Right lobe of liver (tissue), 6 donors: ENCODE measurements at regions not wholly inside any gene's neighbourhood (a gene's known extent, or its start where the extent isn't known, plus 50 kb on each side); places are given as distances from the start of the nearest gene placed in this dataset.

Source experiments
- ATAC-seq, 4 donors: fragments of 200-7000 bp; cut with Tn5 transposase; one replicate each; pipeline ENCODE4 v1.9.1; 2020; ENCODE audit warnings: mild to moderate bottlenecking in 4 of 4, moderate library complexity in 4 of 4
- DNase-seq, 3 donors: peaks; one replicate each; pipeline ENCODE4 v3.0.0-alpha.2; 2020
- H3K27ac ChIP-seq, 3 donors: fragments of 200-600 bp; one replicate each; pipeline ENCODE4 v1.8.0; 2022
- H3K27me3 ChIP-seq, 2 donors: fragments of 200-600 bp; one replicate each; pipeline ENCODE4 v1.8.0; 2022
- H3K36me3 ChIP-seq, 4 donors: fragments of 200-600 bp; sonication (generic) in 1 of 4; one replicate each; pipeline versions ENCODE4 v1.5.1 to v1.8.0; 2017 to 2022; ENCODE audit warnings: control low read depth in 1 of 4
- H3K4me1 ChIP-seq, 4 donors: fragments of 200-600 bp; sonication (generic) in 1 of 4; one replicate each; pipeline versions ENCODE4 v1.5.1 to v1.8.0; 2017 to 2022; ENCODE audit warnings: control low read depth in 1 of 4
- H3K4me3 ChIP-seq, 3 donors: fragments of 200-600 bp; one replicate each; pipeline ENCODE4 v1.8.0; 2022
- H3K9me3 ChIP-seq, 4 donors: fragments of 200-600 bp; sonication (generic) in 1 of 4; one replicate each; pipeline versions ENCODE4 v1.5.1 to v1.8.0; 2017 to 2022; ENCODE audit warnings: control low read depth in 1 of 4
- POLR2A ChIP-seq: fragments of 450-650 bp; IDR thresholded peaks from one replicate; pipeline ENCODE4 v1.6.1; 2017; ENCODE audit warnings: antibody characterized with exemption, mild to moderate bottlenecking
- WGBS: methylation state at CpG from one replicate; pipeline ENCODE4 v1.1.6; 2018; ENCODE audit warnings: low coverage, low lambda C conversion rate; ENCODE audit not compliant: insufficient coverage; ENCODE audit errors: missing lambda C conversion rate; 5-methylcytosine and 5-hydroxymethylcytosine counted together
- intact Hi-C, 2 donors: fragments of 100-400 bp; cut with DNase I; formaldehyde crosslinking; loops; one replicate each; pipeline versions ENCODE4 v1.11.2 to v1.14.1; 2022
- TF ChIP-seq, protein P1 (sequence below), 4 donors: fragments of 200-600 bp in 3 of 4; fragments of 450-650 bp in 1 of 4; IDR thresholded peaks; one replicate each; pipeline versions ENCODE4 v1.5.1 to v1.8.0; 2016 to 2022; ENCODE audit warnings: antibody characterized with exemption in 4 of 4, mild to moderate bottlenecking in 2 of 4
- donor health status: DM: no; HTN: yes; CAD: no.
- donor health status: DM: no; HTN: no; CAD: no.
- donor health status: DM: no; HTN: no; CAD: no.
- donor health status: DM: no; HTN: yes; CAD: no.
- donor health status: DM: no; HTN: yes; CAD: no.

DNA sequence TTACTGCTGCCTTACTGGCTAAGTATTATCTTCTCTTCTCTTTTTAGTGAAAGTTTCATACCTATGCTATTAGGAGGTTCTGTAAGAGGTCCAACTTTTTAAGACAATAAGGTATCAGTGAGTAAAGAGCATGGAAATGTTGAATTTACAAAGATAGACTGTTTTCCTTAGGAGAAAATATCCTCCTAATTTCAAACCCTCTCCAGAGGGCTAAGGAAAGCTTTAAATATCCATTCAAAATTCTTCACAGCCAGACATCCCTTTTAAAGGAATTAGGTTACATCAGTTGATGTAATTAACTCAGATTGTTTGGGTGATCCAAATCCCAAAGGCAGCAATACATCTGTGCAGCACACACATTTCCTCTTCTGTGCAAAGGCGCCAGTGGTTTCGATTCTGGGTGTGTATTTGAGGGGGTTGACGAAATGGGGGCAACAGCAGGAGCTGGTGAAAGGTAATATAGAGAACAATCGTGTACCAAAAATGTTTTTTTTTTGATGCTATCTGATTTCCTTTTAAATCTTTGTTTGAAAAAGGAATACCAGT, 273.8 kb upstream of the RPS23 start:
- DNase-seq (no peak), ATAC-seq (no peak)
- H3K27ac ChIP-seq = no peak overlapping the region
- peaks cover 0 to 10% (median 0%) of the 10 kb centered on the region in 4 donors for H3K4me1 ChIP-seq
- H3K36me3 ChIP-seq = no peaks in the 10 kb centered on the region
- H3K4me3 ChIP-seq = no peak overlapping the region
- 71% methylated on average over 4 of the region's 4 CpGs for WGBS
- H3K27me3 ChIP-seq = no peaks in the 10 kb centered on the region
- intact Hi-C loops = no loop called here
- no peaks in the 10 kb centered on the region for H3K9me3 ChIP-seq
- TF ChIP-seq, protein P1, sequence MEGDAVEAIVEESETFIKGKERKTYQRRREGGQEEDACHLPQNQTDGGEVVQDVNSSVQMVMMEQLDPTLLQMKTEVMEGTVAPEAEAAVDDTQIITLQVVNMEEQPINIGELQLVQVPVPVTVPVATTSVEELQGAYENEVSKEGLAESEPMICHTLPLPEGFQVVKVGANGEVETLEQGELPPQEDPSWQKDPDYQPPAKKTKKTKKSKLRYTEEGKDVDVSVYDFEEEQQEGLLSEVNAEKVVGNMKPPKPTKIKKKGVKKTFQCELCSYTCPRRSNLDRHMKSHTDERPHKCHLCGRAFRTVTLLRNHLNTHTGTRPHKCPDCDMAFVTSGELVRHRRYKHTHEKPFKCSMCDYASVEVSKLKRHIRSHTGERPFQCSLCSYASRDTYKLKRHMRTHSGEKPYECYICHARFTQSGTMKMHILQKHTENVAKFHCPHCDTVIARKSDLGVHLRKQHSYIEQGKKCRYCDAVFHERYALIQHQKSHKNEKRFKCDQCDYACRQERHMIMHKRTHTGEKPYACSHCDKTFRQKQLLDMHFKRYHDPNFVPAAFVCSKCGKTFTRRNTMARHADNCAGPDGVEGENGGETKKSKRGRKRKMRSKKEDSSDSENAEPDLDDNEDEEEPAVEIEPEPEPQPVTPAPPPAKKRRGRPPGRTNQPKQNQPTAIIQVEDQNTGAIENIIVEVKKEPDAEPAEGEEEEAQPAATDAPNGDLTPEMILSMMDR (IDR thresholded peaks at IDR 0.05) = no peak
- no peak for TF ChIP-seq POLR2A

DNA sequence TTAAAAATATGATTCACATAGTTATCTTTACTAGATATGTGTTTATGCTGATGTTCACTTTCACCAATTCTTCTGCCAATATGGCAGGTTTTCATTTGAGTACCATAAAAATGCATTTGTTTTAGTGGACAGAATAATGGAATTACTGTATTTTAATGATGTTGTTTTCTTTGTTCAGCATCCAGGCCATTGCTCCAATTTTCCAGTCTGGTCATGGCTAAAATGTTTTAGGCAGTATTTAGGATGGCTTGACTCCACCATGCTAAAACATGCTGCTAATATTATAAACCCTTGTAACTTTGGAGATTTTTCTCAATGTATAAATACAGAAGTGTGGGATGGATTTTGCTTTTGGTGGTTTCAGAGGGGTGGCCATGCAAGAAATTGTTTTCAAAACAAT, 273.0 kb upstream of the RPS23 start:
- H3K36me3 ChIP-seq = no peaks in the 10 kb centered on the region
- intact Hi-C loops = no loop called here
- ATAC-seq (no peak), DNase-seq (no peak)
- no peak overlapping the region for H3K27ac ChIP-seq
- no peaks in the 10 kb centered on the region for H3K27me3 ChIP-seq
- no peak overlapping the region for H3K4me3 ChIP-seq
- TF ChIP-seq, protein P1 (IDR thresholded peaks at IDR 0.05) = no peak
- TF ChIP-seq POLR2A = no peak
- peaks cover 0 to 10% (median 0%) of the 10 kb centered on the region in 4 donors for H3K4me1 ChIP-seq
- no peaks in the 10 kb centered on the region for H3K9me3 ChIP-seq

DNA sequence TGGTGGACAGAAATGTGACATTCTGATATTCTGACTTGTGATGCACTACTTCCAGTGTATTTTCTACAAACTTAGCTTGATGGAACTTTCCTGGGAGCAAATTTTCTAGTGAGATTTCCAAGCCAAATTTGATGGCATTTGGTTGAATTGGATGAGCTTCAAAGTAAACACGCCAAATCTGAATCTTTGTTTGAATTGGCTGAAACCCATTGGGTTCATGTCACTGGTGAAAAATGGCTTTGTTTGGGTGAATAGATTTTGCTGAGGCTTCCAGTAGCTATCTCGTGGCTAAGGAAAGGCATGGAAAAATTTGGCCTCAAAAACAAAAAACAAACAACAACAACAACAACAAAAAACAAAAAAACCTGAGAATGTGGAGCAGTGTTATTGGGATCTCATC, 271.1 kb upstream of the RPS23 start:
- peak; percentile 75 to 97 (median 90) for ATAC-seq
- Histone ChIP-seq H3K4me3 (no peak overlapping the region), H3K27ac (no peak overlapping the region), H3K4me1 (peaks cover 0 to 10% (median 0%) of the 10 kb centered on the region in 4 donors), H3K9me3 (no peaks in the 10 kb centered on the region), H3K27me3 (no peaks in the 10 kb centered on the region), H3K36me3 (no peaks in the 10 kb centered on the region)
- 9% methylated on average over 2 of the region's 2 CpGs for WGBS
- TF ChIP-seq, protein P1 (IDR thresholded peaks at IDR 0.05) = no peak
- TF ChIP-seq POLR2A = no peak
- DNase-seq = no peak
- intact Hi-C loops = no loop called here

DNA sequence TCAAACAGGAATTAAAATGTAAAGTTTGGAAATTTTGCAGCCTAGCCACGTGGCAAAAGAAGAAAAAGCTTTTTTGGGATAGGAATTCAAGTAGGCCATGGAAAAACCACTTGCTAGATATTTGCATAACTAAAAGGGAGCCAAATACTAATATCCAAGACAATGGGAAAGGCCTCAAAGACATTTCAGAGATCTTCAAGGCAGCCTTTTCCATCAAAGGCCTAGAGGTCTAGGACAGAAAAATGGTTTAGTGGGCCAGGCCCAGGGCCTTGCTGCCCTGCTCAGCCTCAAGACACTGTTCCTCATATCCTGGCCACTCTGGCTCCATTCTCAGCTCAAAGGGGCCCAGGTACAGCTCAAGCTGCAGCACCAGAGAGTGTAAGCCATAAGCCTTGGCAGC, 265.9 kb upstream of the RPS23 start:
- no peak overlapping the region for H3K4me3 ChIP-seq
- no peaks in the 10 kb centered on the region for H3K9me3 ChIP-seq
- no peak for TF ChIP-seq POLR2A
- TF ChIP-seq, protein P1 (IDR thresholded peaks at IDR 0.05) = no peak
- WGBS = 83% methylated on average over 1 of the region's 1 CpG
- no peaks in the 10 kb centered on the region for H3K27me3 ChIP-seq
- H3K36me3 ChIP-seq = no peaks in the 10 kb centered on the region
- H3K27ac ChIP-seq = no peak overlapping the region
- intact Hi-C loops = no loop called here
- ATAC-seq (no peak), DNase-seq (no peak)
- H3K4me1 ChIP-seq = peaks cover 0 to 3% (median 0%) of the 10 kb centered on the region in 4 donors

DNA sequence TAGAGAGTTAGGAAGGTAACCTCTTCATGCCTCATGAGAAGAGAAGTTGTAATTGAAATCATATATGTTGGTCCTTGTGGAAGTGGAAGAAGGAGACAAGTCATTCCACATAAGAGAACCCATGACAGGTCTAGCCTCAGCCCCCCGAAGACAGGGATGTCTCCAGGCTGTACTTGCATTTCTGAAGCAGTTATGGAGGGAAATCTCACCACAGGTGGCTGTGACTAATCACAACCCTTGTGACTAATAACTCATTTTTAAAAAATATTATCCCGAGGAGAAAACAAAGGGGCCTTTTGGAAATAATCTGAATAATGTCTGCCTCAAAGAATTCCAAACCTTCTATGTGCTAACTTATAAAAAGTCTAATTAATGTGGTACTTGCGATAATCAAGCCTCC, 262.1 kb upstream of the RPS23 start:
- Histone ChIP-seq H3K36me3 (no peaks in the 10 kb centered on the region), H3K4me3 (no peak overlapping the region), H3K4me1 (peaks cover 0 to 2% (median 0%) of the 10 kb centered on the region in 4 donors), H3K27ac (no peak overlapping the region), H3K27me3 (no peaks in the 10 kb centered on the region), H3K9me3 (no peaks in the 10 kb centered on the region)
- no peak for TF ChIP-seq POLR2A
- TF ChIP-seq, protein P1 (IDR thresholded peaks at IDR 0.05) = no peak
- ATAC-seq (no peak), DNase-seq (no peak)
- intact Hi-C loops = no loop called here
- WGBS = 92% methylated on average over 3 of the region's 3 CpGs
